GM23338 (cell line): ENCODE measurements at regions not wholly inside any gene's neighbourhood (a gene's known extent, or its start where the extent isn't known, plus 50 kb on each side); places are given as distances from the start of the nearest gene placed in this dataset.

ENCODE experiments used
- CREB1 ChIP-seq: fragments of 250-450 bp; sonication (Bioruptor Pico); IDR thresholded peaks from 2 replicates; pipeline ENCODE4 v1.5.0; 2020; ENCODE audit warnings: low read depth, mild to moderate bottlenecking, moderate library complexity
- EZH2 ChIP-seq: fragments of 200-600 bp; sonication (generic); IDR thresholded peaks from one replicate; pipeline ENCODE4 v1.8.0; 2017; ENCODE audit warnings: antibody characterized with exemption, mild to moderate bottlenecking, low read depth; ENCODE audit not compliant: unreplicated experiment
- EZH2phosphoT487 ChIP-seq: fragments of 200-600 bp; sonication (generic); IDR thresholded peaks from one replicate; pipeline ENCODE4 v1.8.1; 2018; ENCODE audit warnings: antibody characterized with exemption; ENCODE audit not compliant: unreplicated experiment
- NANOG ChIP-seq: IDR thresholded peaks from 2 replicates; pipeline ENCODE4 v1.6.1; 2016; ENCODE audit warnings: antibody characterized with exemption, borderline replicate concordance
- POLR2AphosphoS5 ChIP-seq: IDR thresholded peaks from 2 replicates; pipeline ENCODE4 v1.6.1; 2016; ENCODE audit warnings: antibody characterized with exemption, low read depth
- REST ChIP-seq: IDR thresholded peaks from one replicate; pipeline ENCODE4 v1.6.1; 2018; ENCODE audit warnings: antibody characterized with exemption; ENCODE audit not compliant: unreplicated experiment
- STAT1 ChIP-seq: IDR thresholded peaks from one replicate; pipeline ENCODE4 v1.6.1; 2016; ENCODE audit warnings: antibody characterized with exemption; ENCODE audit not compliant: unreplicated experiment
- ZNF114 ChIP-seq: fragments of 250-450 bp; sonication (Bioruptor Pico); IDR thresholded peaks from 2 replicates; pipeline ENCODE4 v1.5.0; 2020; ENCODE audit warnings: mild to moderate bottlenecking, moderate library complexity
- TF ChIP-seq, protein P1 (sequence below), 2 experiments: fragments of 200-600 bp in 1 of 2; sonication (generic) in 1 of 2; conservative IDR thresholded peaks; 2 replicates each; pipeline versions ENCODE4 v1.5.1 to v1.6.1; 2016 to 2017; ENCODE audit warnings: antibody characterized with exemption in 2 of 2, low read depth in 2 of 2, mild to moderate bottlenecking in 2 of 2, moderate library complexity in 1 of 2

DNA sequence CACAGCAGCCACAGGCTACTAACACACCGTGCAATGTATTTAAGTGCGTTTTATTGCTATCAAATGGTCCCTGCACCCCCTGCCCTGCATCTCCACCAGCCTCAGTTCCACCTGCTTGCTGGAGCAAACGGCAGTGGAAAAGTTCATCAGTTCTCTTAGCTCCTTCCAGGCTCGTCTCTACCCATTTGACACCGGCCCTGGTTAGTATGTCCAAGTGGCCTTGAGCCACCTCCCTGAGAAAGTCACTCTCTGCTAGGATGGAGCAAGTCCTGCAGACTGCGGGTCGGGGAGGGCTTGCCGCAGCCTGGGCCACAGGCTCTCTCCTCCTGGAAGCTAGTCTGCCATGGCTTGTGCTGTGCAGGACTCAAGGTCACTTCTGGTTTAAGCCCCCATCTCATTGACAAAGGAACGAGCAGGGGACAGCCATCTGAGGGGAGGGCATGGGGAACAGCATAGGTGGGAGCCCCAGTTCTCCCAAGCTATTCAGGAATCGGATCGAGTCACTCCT, 74.9 kb downstream of the RHOB start:
- TF ChIP-seq, protein P1, sequence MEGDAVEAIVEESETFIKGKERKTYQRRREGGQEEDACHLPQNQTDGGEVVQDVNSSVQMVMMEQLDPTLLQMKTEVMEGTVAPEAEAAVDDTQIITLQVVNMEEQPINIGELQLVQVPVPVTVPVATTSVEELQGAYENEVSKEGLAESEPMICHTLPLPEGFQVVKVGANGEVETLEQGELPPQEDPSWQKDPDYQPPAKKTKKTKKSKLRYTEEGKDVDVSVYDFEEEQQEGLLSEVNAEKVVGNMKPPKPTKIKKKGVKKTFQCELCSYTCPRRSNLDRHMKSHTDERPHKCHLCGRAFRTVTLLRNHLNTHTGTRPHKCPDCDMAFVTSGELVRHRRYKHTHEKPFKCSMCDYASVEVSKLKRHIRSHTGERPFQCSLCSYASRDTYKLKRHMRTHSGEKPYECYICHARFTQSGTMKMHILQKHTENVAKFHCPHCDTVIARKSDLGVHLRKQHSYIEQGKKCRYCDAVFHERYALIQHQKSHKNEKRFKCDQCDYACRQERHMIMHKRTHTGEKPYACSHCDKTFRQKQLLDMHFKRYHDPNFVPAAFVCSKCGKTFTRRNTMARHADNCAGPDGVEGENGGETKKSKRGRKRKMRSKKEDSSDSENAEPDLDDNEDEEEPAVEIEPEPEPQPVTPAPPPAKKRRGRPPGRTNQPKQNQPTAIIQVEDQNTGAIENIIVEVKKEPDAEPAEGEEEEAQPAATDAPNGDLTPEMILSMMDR (conservative IDR thresholded peaks at IDR 0.05; ENCODE audit: low read depth in 2 of 2), result no peak
- TF ChIP-seq POLR2AphosphoS5 (no peak), NANOG (no peak), REST (no peak), EZH2phosphoT487 (no peak), ZNF114 (CRISPR knock-in tag) (no peak), EZH2 (no peak), CREB1 (CRISPR knock-in tag) (no peak), STAT1 (no peak)
